ENCODE measurements at regions not wholly inside any gene's neighbourhood (a gene's known extent, or its start where the extent isn't known, plus 50 kb on each side); places are given as distances from the start of the nearest gene placed in this dataset.
"Not testable (repeated sequence)": the region's sequence is repeated elsewhere in the genome, so short reads cannot be mapped to it uniquely, and the experiment has no call there.

DNA sequence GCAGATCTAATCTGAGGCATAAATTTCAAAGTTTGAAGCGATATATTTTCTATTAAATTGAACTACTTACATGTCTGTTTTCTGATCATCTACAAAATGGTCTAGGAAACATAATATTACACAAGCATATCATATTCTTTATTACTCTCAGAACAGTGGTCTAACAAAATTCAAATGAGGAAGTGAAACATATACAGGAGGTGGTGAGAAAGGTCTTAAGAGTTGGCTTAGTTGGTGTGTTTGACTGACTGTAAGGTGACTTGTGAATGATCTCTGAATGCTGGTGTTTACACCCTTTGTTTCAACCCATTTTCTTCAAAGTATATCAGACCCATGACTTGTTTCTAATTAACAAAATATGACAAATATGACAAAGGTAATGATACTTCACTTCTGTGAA, 1156.8 kb downstream of the SLC16A7 start:
- intact Hi-C loops (cut with DNase I), result no loop called here
- WGBS, 2 donors, result 50 to 96% methylated on average over 1 of the region's 1 CpG
- ATAC-seq (no peak), DNase-seq (no peak)
- H3K4me1 ChIP-seq, result no peaks in the 10 kb centered on the region
- no peak overlapping the region for H3K4me3 ChIP-seq
- no peaks in the 10 kb centered on the region for H3K9me3 ChIP-seq
- no peaks in the 10 kb centered on the region for H3K27me3 ChIP-seq
- no peak for TF ChIP-seq POLR2A (IDR thresholded peaks at IDR 0.05)
- TF ChIP-seq, protein P1, sequence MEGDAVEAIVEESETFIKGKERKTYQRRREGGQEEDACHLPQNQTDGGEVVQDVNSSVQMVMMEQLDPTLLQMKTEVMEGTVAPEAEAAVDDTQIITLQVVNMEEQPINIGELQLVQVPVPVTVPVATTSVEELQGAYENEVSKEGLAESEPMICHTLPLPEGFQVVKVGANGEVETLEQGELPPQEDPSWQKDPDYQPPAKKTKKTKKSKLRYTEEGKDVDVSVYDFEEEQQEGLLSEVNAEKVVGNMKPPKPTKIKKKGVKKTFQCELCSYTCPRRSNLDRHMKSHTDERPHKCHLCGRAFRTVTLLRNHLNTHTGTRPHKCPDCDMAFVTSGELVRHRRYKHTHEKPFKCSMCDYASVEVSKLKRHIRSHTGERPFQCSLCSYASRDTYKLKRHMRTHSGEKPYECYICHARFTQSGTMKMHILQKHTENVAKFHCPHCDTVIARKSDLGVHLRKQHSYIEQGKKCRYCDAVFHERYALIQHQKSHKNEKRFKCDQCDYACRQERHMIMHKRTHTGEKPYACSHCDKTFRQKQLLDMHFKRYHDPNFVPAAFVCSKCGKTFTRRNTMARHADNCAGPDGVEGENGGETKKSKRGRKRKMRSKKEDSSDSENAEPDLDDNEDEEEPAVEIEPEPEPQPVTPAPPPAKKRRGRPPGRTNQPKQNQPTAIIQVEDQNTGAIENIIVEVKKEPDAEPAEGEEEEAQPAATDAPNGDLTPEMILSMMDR (IDR thresholded peaks at IDR 0.05), result no peak
- no peak overlapping the region for H3K27ac ChIP-seq
- H3K36me3 ChIP-seq (replicated peaks in 1 of 2; ENCODE audit: insufficient read depth in 1 of 2, low read depth in 2 of 2), result no peaks in the 10 kb centered on the region

DNA sequence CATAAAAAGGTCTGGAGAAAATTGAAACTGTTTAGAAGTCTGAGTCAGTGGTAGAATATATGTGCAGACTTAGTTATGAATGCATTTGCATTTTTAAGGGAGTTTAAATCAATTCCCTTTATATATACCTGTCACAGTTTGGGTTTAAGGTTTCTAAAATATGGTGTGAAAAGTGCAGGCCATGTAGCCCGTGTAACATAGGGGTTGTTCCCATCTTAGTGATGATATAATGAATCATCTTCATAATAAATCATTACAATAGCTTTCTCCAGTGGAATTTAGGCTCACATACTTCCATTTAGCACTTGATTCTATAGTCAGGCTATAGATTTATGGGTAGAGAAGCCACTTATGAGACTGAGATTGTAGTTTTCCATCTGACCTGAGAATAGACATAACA, 1162.4 kb downstream of the SLC16A7 start:
- no peak for DNase-seq
- Histone ChIP-seq H3K9me3 (no peaks in the 10 kb centered on the region), H3K36me3 (replicated peaks in 1 of 2; ENCODE audit: insufficient read depth in 1 of 2, low read depth in 2 of 2) (no peaks in the 10 kb centered on the region), H3K4me3 (no peak overlapping the region), H3K27ac (no peak overlapping the region), H3K27me3 (no peaks in the 10 kb centered on the region), H3K4me1 (no peaks in the 10 kb centered on the region)
- intact Hi-C loops (cut with DNase I), result no loop called here
- TF ChIP-seq POLR2A (IDR thresholded peaks at IDR 0.05), result no peak
- TF ChIP-seq, protein P1 (IDR thresholded peaks at IDR 0.05), result no peak
- no peak for ATAC-seq
- 30 to 37% methylated on average over 1 of the region's 1 CpG for WGBS, 2 donors

DNA sequence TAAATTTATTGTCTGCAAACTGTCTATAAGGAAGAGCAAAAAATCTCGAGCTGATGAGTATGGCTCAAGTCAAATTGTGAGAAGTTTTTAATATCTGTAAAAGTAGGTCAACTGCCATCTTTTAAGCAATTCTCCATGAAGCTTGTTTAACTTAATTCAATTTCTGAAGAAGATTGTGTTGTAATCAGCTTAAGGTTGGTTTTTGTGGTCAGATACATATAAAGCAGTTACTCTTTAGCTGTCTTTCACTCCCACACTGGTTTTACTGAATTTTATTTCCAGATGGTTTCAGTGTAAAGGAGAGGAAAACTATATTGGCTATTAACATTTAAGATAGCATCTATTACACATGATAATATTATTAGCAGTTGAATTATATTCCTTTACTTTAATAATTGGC, 1165.1 kb downstream of the SLC16A7 start:
- H3K27ac ChIP-seq, result no peak overlapping the region
- intact Hi-C loops (cut with DNase I), result no loop called here
- DNase-seq, result no peak
- ATAC-seq, result no peak
- TF ChIP-seq POLR2A (IDR thresholded peaks at IDR 0.05), result no peak
- TF ChIP-seq, protein P1 (IDR thresholded peaks at IDR 0.05), result no peak
- whole genome bisulfite sequencing, 2 donors, result 43 to 49% methylated on average over 1 of the region's 1 CpG
- no peaks in the 10 kb centered on the region for H3K27me3 ChIP-seq
- no peaks in the 10 kb centered on the region for H3K9me3 ChIP-seq
- H3K4me1 ChIP-seq, result no peaks in the 10 kb centered on the region
- H3K36me3 ChIP-seq (replicated peaks in 1 of 2; ENCODE audit: insufficient read depth in 1 of 2, low read depth in 2 of 2), result no peaks in the 10 kb centered on the region
- H3K4me3 ChIP-seq, result no peak overlapping the region

DNA sequence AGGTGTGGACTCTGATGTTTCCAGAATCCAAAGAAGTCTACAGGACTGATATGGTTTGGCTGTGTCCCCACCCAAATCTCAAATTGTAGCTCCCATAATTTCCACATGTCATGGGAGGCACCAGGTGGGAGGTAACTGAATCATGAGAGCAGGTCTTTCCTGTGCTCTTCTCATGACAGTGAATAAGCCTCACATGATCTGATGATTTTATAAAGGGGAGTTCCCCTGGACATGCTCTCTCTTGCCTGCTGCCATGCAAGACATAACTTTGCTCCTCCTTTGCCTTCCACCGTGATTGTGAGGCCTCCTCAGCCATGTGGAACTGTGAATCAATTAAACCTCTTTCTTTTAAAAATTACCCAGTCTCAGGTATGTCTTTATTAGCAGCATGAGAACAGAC, 1205.3 kb downstream of the SLC16A7 start:
- H3K36me3 ChIP-seq (replicated peaks in 1 of 2; ENCODE audit: insufficient read depth in 1 of 2, low read depth in 2 of 2); intact Hi-C loops (cut with DNase I); H3K9me3 ChIP-seq; H3K4me3 ChIP-seq; H3K4me1 ChIP-seq; H3K27me3 ChIP-seq; H3K27ac ChIP-seq; ATAC-seq; DNase-seq: not testable (repeated sequence)
- 42 to 50% methylated on average over 1 of the region's 1 CpG for WGBS, 2 donors

DNA sequence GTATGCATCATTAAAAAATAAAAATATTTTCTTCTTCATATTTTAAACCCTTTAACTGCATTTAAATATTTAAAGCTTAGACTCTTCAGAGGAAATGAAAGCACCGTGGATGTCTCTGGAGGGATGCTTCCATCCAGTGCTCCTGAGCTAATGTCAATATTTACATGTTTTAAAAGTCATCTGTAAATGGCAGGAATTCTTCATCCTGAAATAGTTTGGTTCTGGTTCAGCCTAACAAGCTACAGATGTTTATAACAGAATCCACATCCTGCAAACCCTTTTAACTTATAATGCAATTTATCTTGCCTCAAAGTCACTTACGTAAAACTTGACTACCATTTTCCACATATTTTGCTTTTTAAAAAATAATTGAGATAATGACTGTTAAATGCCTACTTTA, 1207.3 kb downstream of the SLC16A7 start:
- no peak overlapping the region for H3K27ac ChIP-seq
- TF ChIP-seq, protein P1 (IDR thresholded peaks at IDR 0.05), result no peak
- TF ChIP-seq POLR2A (IDR thresholded peaks at IDR 0.05), result no peak
- no peaks in the 10 kb centered on the region for H3K9me3 ChIP-seq
- H3K4me1 ChIP-seq, result no peaks in the 10 kb centered on the region
- H3K36me3 ChIP-seq (replicated peaks in 1 of 2; ENCODE audit: insufficient read depth in 1 of 2, low read depth in 2 of 2), result no peaks in the 10 kb centered on the region
- H3K27me3 ChIP-seq, result no peaks in the 10 kb centered on the region
- 21 to 33% methylated on average over 2 of the region's 2 CpGs for WGBS, 2 donors
- ATAC-seq (no peak), DNase-seq (no peak)
- H3K4me3 ChIP-seq, result no peak overlapping the region
- intact Hi-C loops (cut with DNase I), result no loop called here
